ENCODE measurements at regions not wholly inside any gene's neighbourhood (a gene's known extent, or its start where the extent isn't known, plus 50 kb on each side); places are given as distances from the start of the nearest gene placed in this dataset.

DNA sequence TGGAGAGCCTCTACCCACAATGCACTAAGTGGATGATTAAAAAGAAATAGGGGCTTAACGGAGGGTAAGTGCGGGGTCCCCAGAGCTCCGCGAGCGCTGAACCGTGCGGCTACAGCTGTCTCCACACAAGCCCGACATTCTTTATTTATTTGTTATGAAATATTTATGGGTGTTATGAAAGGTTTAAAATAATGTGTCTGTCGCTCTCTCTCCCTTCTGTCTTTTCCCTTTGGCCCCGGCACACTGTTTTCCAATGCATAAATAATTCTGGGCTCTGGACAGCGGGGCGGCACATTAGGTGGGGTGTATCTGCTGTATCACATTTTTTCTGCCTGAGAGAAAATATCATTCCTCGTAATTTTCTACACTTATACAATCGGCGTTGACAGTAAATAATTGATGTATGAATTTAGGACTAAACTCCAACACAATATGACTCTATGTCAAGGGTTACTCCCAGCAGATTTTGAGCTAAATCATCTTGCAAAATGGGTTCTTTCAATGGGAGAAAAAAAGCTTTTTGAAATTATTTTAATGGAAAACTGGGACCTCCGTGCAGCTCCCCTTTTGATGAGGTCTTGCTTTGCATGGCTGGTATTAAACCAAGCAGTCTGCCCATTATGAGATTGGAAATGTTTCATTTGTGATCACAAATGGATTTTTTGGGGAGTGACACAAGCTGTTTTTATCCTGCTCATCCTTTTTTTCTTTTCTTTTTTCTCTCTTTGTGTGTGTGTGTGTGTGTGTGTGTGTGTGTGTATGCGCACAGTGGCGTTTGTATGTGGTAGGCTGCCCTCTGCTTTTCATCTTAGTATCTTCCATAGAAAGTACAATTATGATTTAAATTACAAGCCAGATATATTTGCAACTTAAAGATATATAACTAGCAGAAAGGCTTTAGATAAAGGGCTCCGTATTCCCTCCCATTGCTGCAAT is 370.6 kb upstream of the IRX4 start:
- DNase-seq: no peak
- TF ChIP-seq, protein P1, sequence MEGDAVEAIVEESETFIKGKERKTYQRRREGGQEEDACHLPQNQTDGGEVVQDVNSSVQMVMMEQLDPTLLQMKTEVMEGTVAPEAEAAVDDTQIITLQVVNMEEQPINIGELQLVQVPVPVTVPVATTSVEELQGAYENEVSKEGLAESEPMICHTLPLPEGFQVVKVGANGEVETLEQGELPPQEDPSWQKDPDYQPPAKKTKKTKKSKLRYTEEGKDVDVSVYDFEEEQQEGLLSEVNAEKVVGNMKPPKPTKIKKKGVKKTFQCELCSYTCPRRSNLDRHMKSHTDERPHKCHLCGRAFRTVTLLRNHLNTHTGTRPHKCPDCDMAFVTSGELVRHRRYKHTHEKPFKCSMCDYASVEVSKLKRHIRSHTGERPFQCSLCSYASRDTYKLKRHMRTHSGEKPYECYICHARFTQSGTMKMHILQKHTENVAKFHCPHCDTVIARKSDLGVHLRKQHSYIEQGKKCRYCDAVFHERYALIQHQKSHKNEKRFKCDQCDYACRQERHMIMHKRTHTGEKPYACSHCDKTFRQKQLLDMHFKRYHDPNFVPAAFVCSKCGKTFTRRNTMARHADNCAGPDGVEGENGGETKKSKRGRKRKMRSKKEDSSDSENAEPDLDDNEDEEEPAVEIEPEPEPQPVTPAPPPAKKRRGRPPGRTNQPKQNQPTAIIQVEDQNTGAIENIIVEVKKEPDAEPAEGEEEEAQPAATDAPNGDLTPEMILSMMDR (IDR thresholded peaks at IDR 0.05; ENCODE audit: partially characterized antibody, unreplicated experiment): no peak
- peaks cover 8% of the 10 kb centered on the region for H3K36me3 Mint-ChIP-seq (ENCODE audit: unreplicated experiment)
- no peak overlapping the region for H3K4me3 Mint-ChIP-seq (ENCODE audit: unreplicated experiment)
- H3K27ac Mint-ChIP-seq (ENCODE audit: unreplicated experiment): peak overlapping the region; percentile 80
- peaks cover 12% of the 10 kb centered on the region for H3K9me3 Mint-ChIP-seq (ENCODE audit: unreplicated experiment)
- H3K27me3 Mint-ChIP-seq (ENCODE audit: unreplicated experiment): peaks cover 6% of the 10 kb centered on the region
- H3K4me1 Mint-ChIP-seq (ENCODE audit: low read depth, unreplicated experiment): peaks cover 18% of the 10 kb centered on the region

- TF ChIP-seq, protein P1 (IDR thresholded peaks at IDR 0.05; ENCODE audit: partially characterized antibody, unreplicated experiment): no peak
- H3K9me3 Mint-ChIP-seq (ENCODE audit: unreplicated experiment): peaks cover 15% of the 10 kb centered on the region
- no peak for DNase-seq
- peaks cover 19% of the 10 kb centered on the region for H3K36me3 Mint-ChIP-seq (ENCODE audit: unreplicated experiment)
- H3K27me3 Mint-ChIP-seq (ENCODE audit: unreplicated experiment): peaks cover 6% of the 10 kb centered on the region
- H3K27ac Mint-ChIP-seq (ENCODE audit: unreplicated experiment): no peak overlapping the region
- no peak overlapping the region for H3K4me3 Mint-ChIP-seq (ENCODE audit: unreplicated experiment)
- peaks cover 18% of the 10 kb centered on the region for H3K4me1 Mint-ChIP-seq (ENCODE audit: low read depth, unreplicated experiment)
These were observed 369.0 kb upstream of the IRX4 start for GRCh38 chr5:2251751-2252150.

GRCh38 chr5:2251298-2251697 is 368.6 kb upstream of the IRX4 start:
- TF ChIP-seq, protein P1 (IDR thresholded peaks at IDR 0.05; ENCODE audit: partially characterized antibody, unreplicated experiment): no peak
- Mint-ChIP-seq H3K36me3 (ENCODE audit: unreplicated experiment) (peaks cover 21% of the 10 kb centered on the region), H3K9me3 (ENCODE audit: unreplicated experiment) (peaks cover 15% of the 10 kb centered on the region), H3K4me3 (ENCODE audit: unreplicated experiment) (no peak overlapping the region), H3K27me3 (ENCODE audit: unreplicated experiment) (peaks cover 6% of the 10 kb centered on the region), H3K27ac (ENCODE audit: unreplicated experiment) (no peak overlapping the region), H3K4me1 (ENCODE audit: low read depth, unreplicated experiment) (peaks cover 18% of the 10 kb centered on the region)
- no peak for DNase-seq

GRCh38 chr5:2250365-2250950 is 367.7 kb upstream of the IRX4 start:
- H3K36me3 Mint-ChIP-seq (ENCODE audit: unreplicated experiment): peaks cover 24% of the 10 kb centered on the region
- TF ChIP-seq, protein P1 (IDR thresholded peaks at IDR 0.05; ENCODE audit: partially characterized antibody, unreplicated experiment): no peak
- H3K27me3 Mint-ChIP-seq (ENCODE audit: unreplicated experiment): peaks cover 3% of the 10 kb centered on the region
- H3K4me3 Mint-ChIP-seq (ENCODE audit: unreplicated experiment): no peak overlapping the region
- no peak overlapping the region for H3K27ac Mint-ChIP-seq (ENCODE audit: unreplicated experiment)
- peaks cover 18% of the 10 kb centered on the region for H3K4me1 Mint-ChIP-seq (ENCODE audit: low read depth, unreplicated experiment)
- DNase-seq: no peak
- H3K9me3 Mint-ChIP-seq (ENCODE audit: unreplicated experiment): peaks cover 12% of the 10 kb centered on the region

DNA sequence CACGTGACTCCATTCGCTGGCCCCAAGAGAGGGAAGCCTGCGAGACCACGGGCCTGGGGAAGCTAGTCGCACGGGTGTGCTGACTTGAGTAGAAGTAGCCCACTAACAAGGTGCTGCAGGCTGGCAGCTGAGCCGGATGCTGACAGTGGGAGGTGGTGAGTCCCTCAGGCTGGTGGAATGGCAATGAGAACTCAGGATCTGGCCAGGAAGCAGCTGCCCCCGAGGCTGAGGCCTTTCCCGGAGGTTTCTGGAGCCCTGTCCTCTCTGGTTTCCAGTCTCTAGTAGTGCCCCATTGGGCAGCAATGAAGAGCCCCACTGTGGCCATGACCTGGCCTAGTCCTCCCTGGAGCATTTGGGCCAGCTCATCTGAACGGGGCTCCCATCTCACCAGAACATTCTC is 366.7 kb upstream of the IRX4 start:
- peaks cover 26% of the 10 kb centered on the region for H3K36me3 Mint-ChIP-seq (ENCODE audit: unreplicated experiment)
- H3K4me3 Mint-ChIP-seq (ENCODE audit: unreplicated experiment): no peak overlapping the region
- peaks cover 14% of the 10 kb centered on the region for H3K4me1 Mint-ChIP-seq (ENCODE audit: low read depth, unreplicated experiment)
- peaks cover 9% of the 10 kb centered on the region for H3K9me3 Mint-ChIP-seq (ENCODE audit: unreplicated experiment)
- no peak for DNase-seq
- peaks cover 4% of the 10 kb centered on the region for H3K27me3 Mint-ChIP-seq (ENCODE audit: unreplicated experiment)
- H3K27ac Mint-ChIP-seq (ENCODE audit: unreplicated experiment): no peak overlapping the region
- TF ChIP-seq, protein P1 (IDR thresholded peaks at IDR 0.05; ENCODE audit: partially characterized antibody, unreplicated experiment): no peak

Measured in glutamatergic neuron (in vitro differentiated cells).